Kidney glomerular epithelial cell (primary cell): ENCODE measurements at regions not wholly inside any gene's neighbourhood (a gene's known extent, or its start where the extent isn't known, plus 50 kb on each side); places are given as distances from the start of the nearest gene placed in this dataset.
A peak's percentile ranks its signal among the peaks of the same experiment; 100 is the strongest.

Source experiments
- DNase-seq: peaks from one replicate; lab custom pipeline; 2025; lab: John Stamatoyannopoulos, UW

DNA sequence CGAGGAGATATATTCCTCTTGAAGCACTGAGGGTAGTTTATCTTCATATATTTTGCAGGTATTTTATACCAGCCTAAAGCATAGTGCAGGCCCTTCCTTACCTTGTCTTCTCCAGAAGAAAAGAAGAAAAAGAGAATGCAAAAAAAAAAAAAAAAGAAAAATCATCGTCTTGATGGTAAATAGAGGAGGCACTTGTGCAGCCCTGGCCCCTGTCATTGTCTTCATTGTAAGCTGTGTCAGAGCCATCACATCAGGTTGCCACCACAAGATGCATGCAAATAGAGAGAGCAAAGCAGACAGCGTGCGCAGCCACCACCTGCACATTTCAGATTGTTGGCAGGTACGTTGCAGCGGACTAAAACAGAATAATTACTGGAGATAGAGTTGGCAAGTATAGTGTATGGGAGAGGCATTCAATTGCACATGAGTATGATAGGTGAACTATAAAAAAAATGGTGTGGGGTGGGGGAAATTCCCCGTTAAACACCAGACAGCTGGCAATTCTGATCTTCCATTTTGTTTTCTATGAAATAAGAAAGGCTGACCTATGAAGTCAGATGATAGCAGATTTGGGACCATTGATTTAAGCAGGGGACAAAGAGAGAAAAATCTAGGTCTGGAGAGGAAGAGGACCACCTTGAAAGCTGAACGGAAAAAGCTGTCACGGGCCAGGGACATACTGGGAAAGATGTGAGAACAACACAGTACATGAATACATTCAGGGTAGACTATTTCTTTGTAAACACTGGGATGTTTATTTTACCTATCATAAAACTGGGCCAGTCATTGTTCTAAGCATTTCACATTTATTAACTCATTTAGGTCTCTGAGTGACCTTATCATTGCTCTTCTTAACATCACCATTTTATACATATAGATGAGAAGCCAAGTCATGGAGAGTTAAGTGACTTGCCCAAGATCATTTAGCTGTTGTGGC is 306.3 kb upstream of the SP8 start:
- DNase-seq = no peak

DNA sequence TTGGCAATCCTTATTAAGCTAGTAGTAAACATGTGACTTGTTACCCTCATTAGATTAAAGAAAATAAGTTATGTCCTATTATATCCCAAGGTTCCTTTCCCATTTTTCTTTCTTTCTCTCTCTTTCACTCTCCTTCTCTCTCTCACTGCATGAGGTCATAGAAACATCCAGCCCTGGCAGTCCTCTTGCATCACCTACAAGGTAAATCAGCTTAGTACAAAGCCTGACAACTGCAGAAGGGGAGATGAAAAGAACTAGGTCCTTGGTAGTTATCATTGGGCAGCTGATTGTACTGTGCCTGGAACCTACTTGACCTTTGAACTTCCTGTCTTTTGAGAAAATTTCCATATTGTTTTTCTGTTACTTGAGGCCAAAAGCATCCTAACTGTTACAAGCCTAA is 307.9 kb upstream of the SP8 start:
- no peak for DNase-seq

DNA sequence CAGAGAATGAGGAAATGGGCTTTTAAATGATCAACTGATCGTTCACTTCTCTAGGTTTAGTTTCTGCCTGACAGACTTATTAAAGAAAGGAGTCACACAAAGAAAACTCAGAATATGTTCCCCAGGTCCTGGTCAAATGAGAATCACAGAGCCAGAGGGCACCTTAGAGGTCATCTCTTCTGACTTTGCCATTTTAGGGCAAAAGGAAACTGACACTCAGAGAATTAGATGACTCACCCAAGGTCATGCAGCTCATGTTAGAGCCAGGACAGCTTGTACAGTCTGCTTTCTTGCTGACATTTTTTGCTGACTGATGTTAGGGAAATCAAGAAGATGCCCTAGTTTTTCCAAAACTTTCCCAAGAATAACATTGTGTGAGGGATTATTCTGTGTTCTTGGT is 312.7 kb upstream of the SP8 start:
- DNase-seq = no peak

DNA sequence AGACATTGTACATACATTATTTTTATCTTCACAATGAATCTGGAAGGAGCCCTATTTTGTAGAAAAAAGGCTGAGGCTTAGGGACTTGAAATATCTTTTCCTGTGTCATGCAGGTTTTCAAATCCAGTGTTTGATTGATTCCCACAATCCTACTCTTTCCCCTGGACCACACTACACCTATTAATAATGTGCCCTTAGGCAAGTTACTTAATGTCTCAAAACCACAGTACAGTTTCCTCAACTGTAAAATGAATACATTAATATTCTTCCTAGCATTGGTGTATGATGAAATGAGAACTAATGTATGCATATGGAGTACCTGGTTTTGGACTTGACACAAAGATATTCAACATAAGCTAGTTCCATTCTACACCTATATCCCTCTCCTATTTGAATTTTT is 313.3 kb upstream of the SP8 start:
- no peak for DNase-seq

DNA sequence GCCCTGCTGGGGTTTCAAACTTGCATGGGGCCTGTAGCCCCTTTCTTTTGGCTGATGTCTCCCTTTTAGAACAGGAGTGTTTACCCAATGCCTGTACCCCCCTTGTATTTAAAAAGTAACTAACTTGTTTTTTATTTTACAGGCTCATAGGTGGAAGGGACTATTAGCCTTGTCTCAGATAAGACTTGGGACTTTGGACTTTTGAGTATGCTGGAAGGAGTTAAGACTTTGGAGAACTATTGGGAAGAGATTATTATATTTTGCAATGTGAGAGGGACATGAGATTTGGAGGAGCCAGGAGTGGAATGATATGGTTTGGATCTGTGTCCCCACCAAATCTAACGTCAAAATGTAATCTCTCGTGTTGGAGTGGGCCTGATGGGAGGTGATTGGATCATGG is 314.9 kb upstream of the SP8 start:
- no peak for DNase-seq

DNA sequence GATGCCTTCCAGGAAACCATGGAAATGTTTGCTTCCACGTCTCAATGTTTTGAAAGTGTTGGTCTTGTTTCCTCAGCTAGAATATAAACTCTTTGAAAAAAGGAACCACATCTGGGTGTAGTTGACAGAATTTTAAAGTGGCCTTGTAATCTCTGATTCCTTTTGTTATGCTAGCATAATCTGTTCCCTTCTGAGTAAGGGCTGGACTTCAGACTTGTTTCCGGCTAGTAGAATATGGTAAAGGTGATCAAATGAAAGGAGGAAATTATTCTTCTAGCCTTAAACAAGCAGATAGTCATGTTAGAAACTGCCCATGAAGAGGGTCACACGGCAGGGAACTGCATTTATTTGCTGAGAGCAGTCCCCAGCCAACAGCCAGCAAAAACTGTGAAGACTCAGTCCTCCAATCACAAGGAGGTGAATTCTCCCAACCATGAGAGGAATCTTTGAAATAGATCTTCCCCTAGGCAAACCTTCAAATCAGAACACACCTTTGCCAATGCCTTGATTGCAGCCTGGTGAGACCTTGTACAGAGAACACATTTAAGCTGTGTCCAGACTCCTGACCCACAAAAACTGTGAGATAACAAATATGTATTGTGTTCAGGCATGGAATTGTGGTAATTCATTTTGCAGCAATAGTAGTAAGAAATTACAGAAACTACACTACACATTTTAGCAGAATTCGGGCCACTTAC is 316.9 kb upstream of the SP8 start:
- DNase-seq = no peak

DNA sequence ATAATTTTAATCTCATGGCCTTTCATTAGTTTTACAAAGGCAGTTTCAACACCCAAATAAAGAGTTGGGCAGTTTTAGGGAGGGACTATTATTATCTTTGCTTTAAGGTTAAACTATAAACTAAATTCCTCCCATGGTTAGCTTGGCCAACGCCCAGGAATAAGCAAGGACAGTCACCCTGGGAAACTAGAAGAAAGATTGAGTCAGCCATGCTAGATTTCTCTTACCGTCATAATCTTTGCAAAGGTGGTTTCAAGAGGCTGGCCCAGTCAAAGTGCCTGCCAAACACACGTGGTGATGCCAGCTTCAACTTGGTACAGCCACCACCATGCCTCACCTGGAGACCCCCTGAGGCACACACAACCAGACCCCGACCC is 317.4 kb upstream of the SP8 start:
- peak; percentile 79 for DNase-seq

DNA sequence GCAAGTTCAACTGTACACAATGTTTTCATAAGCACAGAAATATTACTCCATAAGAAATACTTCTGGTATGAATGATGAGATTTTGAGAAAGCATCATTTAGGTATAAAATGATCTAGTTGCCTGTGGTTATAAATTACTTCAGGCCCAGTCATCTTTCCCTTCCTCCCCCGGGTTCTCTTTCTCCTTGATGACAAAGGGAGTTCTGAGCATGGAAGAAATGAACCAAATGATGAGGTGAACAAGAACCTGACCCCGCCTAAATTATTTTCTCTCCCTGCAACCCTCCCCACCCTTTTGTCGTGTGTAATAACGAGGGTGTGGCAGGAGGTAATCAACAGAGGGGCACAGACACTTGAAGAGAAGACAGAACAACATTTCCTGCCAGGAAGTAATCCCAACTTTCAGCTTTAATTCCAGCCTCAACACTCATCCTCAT is 319.6 kb upstream of the SP8 start:
- peak; percentile 53 for DNase-seq

DNA sequence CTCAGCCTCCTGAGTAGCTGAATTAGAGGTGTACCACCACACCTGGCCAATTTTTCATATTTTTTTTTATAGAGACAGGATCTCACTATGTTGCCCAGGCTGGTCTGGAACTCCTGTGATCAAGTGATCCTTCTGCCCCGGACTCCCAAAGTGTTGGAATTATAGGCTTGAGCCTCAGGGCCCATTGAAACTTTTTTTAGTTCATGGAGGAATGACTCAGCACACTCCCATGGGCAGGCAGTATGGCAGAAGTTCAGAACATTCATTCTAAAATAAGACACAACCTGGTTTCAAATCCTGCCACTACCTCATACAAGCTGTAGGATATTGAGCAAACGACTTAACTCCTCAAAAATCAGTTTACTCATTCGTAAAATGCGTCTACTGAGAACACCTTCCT is 320.4 kb upstream of the SP8 start:
- no peak for DNase-seq

DNA sequence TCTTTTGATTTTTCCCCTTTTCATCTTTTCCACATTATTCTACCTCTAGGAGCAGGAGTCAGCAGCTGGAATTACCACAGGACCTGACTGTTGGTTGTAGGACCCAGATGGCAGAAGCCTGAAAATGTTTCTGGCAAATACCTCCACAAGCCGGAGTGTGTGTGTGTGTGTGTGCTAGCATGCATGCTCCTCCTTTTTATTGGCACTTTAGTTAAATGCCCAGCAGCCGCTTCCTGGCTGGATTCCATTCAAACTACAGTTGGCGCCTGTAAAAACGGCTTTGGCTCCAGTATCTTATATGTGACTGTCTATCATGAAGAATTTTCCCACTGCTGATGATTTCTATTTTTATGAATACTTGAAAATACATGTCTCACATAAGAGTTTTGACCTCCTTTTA is 319.7 kb upstream of the SP4 start:
- DNase-seq = no peak

DNA sequence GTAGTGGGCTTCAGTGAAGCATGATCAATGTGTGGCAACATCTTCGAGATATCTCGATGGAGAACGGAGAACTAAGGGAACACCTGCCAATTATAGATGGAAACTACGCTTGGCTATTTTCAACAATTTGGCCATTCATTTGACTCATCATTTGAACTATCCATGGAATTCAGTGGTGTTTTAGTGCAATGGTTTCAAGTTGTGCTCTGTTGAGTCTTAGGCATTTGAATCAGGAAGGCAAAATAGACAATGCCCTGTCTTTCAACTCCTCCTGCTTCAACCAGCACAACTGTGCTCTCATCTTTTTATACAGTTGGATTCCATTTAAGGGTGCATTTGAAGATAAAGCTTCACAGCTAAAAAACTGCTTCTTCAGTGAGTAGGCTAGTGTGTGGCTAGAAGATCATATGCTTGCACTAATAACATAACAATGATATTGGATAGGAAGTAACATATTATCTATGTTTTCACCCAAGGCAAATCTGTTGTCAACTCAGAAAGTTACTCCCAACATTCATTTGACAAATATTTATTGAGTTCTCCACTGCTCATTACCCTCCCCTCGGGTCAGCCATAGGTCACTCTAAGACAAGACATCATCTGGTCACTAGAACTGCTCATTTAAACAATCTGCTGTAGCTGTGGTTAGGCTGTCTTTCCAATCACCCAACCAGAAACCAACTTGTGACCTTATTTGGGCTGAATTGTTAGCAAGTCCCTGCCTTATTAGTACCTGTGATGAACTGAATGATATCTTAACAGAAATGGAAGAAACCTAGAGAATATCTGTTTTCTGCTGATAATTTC is 314.1 kb upstream of the SP4 start:
- DNase-seq = peak; percentile 99

DNA sequence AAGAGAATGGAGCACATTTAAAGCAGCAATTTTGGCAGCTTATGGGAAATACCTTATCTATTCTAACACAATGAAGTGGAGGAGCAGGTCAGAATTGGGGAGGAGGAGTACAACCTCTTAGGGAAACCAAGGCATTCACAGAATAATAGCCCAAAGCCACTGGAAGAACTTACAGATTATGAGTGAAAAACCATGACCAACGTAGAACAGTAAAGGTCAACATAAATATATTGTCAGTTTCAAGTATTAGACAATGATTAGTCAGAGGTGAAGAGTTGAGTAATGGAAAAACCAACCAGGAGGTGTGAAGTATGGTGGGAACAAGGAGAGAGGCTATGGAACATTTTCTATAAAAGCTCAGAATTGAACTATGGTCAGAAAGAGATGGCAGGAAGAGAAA is 304.3 kb upstream of the SP4 start:
- DNase-seq = no peak

DNA sequence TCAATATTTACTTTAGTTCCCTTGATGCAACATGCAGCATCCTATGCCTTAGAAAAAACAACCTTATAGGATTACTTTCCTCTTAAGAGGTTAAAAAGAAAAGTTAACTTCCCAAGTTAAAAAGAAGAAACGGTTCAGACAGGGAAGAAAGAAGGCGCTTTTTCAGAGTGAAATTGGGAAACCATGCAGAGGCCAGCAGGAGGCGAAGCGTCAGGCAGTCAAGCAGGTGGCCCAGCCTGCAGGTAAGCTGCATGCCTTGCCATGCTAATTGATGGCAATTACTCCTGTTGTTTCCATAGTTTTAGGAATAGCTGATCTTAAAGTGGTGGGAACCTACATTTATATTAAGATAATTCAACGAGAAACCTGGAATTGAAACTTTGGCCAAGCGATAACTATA is 302.6 kb upstream of the SP4 start:
- DNase-seq = no peak

DNA sequence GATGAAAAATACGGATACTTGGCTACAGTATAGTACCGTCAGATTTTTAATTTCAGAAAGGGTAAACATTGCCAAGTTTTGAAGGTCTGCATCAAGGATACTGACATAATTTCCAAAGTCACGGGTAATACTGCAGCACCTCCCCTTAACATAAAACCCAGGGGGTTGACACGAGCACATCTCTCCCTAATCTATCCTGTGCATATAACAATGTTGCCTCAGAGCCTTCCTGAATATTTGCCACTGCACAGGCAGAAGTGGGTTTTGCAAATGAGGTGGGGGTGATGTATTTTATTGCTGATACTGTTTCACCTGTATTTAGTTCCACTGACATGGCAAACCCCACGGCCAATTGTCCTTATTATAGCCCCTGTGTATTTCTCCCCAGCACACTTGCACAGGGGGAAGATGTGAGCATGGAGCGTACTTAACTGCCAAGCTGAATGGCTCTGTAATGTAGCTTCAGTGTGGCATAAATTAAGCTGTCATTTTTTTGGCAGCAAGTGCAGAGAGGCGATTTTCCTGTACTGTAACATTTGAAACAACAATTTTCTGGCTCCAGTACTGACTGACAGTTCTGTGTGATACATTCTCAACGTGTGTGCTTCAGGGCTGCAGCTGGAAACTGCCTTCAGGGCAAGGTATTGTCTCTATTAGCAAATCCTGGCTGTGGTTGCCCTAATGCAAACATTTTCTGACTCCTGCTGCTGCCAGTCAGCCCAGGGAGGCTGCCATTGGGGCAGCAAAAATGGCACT is 299.6 kb upstream of the SP4 start:
- no peak for DNase-seq

DNA sequence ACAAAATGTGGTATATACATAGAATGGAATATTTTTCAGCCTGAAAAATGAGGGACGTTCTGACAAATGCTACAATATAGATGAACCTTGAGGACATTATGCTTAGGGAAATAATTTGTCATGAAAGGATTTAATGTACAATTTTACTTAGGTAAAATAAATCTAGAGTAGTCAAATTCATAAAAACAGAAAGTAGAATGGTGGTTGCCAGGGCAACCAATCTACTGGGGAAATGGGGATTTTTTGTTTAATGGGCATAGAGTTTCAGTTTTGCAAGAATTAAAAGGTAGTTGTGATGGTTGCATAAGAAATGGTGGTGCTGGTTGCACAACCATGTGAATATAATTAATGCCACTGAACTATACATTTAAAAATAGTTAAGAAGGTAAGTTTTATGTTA is 296.0 kb upstream of the SP4 start:
- no peak for DNase-seq

DNA sequence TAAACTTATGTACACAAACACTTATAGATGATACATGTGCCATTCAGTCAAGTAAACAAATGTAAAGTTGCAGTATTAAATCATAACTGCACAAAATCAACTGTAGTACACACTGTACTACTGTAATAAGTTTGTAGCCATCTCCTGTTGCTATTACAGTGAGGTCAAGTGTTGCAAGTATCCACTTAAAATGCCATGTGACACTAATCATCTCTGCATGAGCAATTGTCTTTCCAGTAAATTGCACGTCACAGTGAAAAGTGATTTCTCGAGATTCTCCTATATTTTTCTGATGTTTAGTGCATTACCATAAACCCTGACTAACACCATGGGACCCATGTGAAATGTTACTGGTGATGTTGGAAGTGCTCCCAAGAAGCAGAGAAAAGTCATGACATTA is 293.3 kb upstream of the SP4 start:
- DNase-seq = no peak

DNA sequence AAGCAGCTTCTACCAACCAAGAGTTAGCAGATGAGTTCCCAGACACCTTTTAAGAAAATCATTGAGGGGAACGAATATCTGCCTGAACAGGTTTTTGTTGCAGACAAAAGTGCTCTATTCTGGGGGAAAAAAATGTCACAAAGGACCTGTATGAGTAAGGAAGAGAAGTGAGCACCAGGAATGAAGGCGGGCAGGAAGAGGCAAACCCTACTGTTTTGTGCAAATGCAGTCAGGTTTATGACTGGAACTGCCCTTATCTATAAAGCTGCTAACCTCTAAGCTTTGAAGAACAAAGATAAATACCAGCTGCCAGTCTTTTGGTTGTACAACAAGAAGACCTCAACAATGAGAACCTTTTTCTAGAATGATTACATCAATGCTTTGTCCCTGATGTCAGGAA is 292.4 kb upstream of the SP4 start:
- DNase-seq = no peak

DNA sequence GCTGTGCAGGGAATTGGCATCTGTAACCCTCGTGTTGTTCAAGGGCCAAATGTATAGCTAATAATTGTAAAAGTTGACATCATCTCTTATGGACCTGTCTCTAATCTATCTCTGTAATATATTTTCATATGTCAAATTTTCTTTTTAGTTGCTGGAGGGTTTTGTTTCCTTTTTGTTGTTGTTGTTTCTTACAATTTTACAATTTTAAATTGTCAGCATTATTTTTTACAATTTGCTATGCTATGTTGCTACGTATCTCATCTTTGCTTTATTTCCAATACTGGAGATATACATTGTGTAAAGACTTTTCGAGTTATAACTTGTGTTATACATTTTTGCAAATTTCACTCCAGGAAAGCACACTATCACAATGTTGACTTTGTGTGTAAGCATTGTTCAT is 290.2 kb upstream of the SP4 start:
- no peak for DNase-seq

DNA sequence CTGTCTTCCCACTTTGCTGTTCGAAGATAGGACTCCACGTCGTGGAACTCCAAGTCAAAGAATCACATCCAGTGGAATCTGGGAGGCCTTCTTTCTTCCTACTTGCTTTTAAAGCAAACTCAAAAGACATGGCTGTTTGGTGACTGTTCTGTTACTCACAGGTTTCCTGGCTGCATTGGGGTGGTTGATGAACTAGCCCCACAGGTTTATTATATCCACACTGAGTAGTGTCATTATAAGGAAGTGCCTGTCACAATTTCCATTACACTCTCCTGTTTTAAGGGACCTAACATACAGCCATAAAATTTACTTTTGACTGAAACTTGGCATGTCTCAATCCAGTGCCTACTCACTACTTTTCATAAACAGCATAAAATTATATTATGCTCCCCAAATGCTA is 287.3 kb upstream of the SP4 start:
- no peak for DNase-seq

DNA sequence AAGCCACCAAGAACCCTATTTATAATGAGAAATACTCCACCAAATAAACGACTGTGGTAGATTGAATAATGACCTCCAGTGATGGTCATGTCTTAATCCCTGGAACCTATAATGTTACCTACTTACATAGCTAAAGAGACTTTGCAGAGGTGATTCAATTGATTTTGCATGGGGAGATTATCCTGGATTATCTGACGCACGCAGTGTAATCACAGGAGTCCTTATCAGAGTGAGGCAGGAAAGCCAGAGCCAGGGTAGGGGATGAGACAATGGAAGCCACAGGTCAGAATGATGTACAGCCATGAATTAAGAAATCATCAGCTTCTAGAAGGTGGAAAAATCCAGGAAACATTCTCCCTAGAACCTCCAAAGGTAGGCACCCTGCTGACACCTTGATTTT is 286.4 kb upstream of the SP4 start:
- DNase-seq = no peak

DNA sequence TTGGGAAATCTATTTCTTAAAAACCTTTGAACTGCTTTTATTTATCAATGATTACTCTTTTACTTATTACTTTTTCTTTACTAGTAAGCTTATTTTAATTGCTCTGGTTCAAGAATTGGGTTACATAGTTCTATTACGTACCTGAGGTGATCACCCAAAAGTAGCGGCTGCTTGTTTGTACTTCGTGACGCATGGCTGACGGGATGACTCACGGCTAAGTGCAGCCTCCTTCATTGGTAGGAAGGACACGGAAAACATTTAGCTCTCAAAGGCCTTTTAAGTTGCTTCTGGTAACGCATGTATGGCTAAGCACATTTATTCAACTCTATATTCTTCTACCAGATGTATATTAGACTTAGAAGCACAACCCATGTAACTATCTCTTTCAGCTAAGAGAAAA is 285.8 kb upstream of the SP4 start:
- DNase-seq = peak; percentile 31
